IMR-90 (cell line): ENCODE measurements at regions not wholly inside any gene's neighbourhood (a gene's known extent, or its start where the extent isn't known, plus 50 kb on each side); places are given as distances from the start of the nearest gene placed in this dataset.
"Not testable (repeated sequence)": the region's sequence is repeated elsewhere in the genome, so short reads cannot be mapped to it uniquely, and the experiment has no call there.

Source experiments
- ATAC-seq: fragments of 200-7000 bp; cut with Tn5 transposase; 2 replicates; pipeline ENCODE4 v1.9.1; 2020; ENCODE audit warnings: low read depth, mild to moderate bottlenecking, moderate library complexity
- BruUV-seq: library from RNA; stranded (reverse); fragments of 400-500 nt; replicated peaks from 2 replicates; lab custom pipeline; 2021; lab: Mats Ljungman, UMichigan
- CTCF ChIA-PET: fragments of 300-600 bp; formaldehyde crosslinking; extraction: SDS; loops from one replicate; lab custom pipeline; 2021; ENCODE audit warnings: antibody characterized with exemption; lab: Yijun Ruan, JAX
- POLR2A ChIA-PET: fragments of 300-600 bp; sonication (Branson Sonifier 250); formaldehyde crosslinking; loops from one replicate; lab custom pipeline; 2022; ENCODE audit warnings: antibody characterized with exemption; ENCODE audit not compliant: unreplicated experiment; lab: Charles Lee
- DNase-seq: peaks from one replicate; pipeline ENCODE4 v3.0.0; 2013
- H2AFZ ChIP-seq: replicated peaks from 2 replicates; pipeline ENCODE3; 2013; ENCODE audit warnings: low read length, mild to moderate bottlenecking; ENCODE audit not compliant: poor library complexity
- H2AK5ac ChIP-seq: 2 replicates; pipeline ENCODE4 v1.6.1; 2013; ENCODE audit warnings: low read depth, low read length, inconsistent platforms
- H2AK9ac ChIP-seq: replicated peaks from 2 replicates; pipeline ENCODE3; 2013; ENCODE audit warnings: mild to moderate bottlenecking, low read depth, low read length, moderate library complexity; ENCODE audit not compliant: poor library complexity
- H2BK120ac ChIP-seq: 2 replicates; pipeline ENCODE4 v1.6.1; 2013; ENCODE audit warnings: low read depth, low read length, inconsistent platforms
- H2BK15ac ChIP-seq: 3 replicates; pipeline ENCODE4 v1.6.1; 2013; ENCODE audit warnings: low read depth, low read length, inconsistent platforms
- H2BK20ac ChIP-seq: 2 replicates; pipeline ENCODE4 v1.6.1; 2013; ENCODE audit warnings: low read depth, mild to moderate bottlenecking, inconsistent platforms, low read length, moderate library complexity
- H2BK5ac ChIP-seq: 2 replicates; pipeline ENCODE4 v1.6.1; 2013; ENCODE audit warnings: mild to moderate bottlenecking, low read depth, low read length, inconsistent platforms; ENCODE audit not compliant: poor library complexity, severe bottlenecking
- H3K14ac ChIP-seq: replicated peaks from 2 replicates; pipeline ENCODE4 v1.6.1; 2013; ENCODE audit warnings: low read depth, low read length, inconsistent platforms
- H3K18ac ChIP-seq: 2 replicates; pipeline ENCODE4 v1.6.1; 2013; ENCODE audit warnings: low read depth, low read length, control low read depth
- H3K23ac ChIP-seq: 2 replicates; pipeline ENCODE4 v1.6.1; 2013; ENCODE audit warnings: low read depth, low read length, inconsistent platforms
- H3K27ac ChIP-seq: 2 replicates; pipeline ENCODE4 v1.5.1; 2013; ENCODE audit warnings: mild to moderate bottlenecking, control low read depth, low read length; ENCODE audit not compliant: insufficient read depth
- H3K27me3 ChIP-seq: 2 replicates; pipeline ENCODE4 v1.6.1; 2013; ENCODE audit warnings: low read length; ENCODE audit not compliant: control insufficient read depth, insufficient read depth
- H3K36me3 ChIP-seq: 2 replicates; pipeline ENCODE4 v1.6.1; 2013; ENCODE audit warnings: low read length, mixed read lengths; ENCODE audit not compliant: control insufficient read depth, insufficient read depth
- H3K4ac ChIP-seq: 2 replicates; pipeline ENCODE4 v1.6.1; 2013; ENCODE audit warnings: low read depth, low read length, inconsistent platforms
- H3K4me1 ChIP-seq: 2 replicates; pipeline ENCODE4 v1.6.1; 2013; ENCODE audit warnings: low read length, mixed read lengths; ENCODE audit not compliant: control insufficient read depth, insufficient read depth
- H3K4me2 ChIP-seq: 2 replicates; pipeline ENCODE4 v1.6.1; 2013; ENCODE audit warnings: low read depth, mild to moderate bottlenecking, control low read depth, low read length, moderate library complexity
- H3K4me3 ChIP-seq: 2 replicates; pipeline ENCODE4 v1.5.1; 2013; ENCODE audit warnings: low read depth, mild to moderate bottlenecking, control low read depth, low read length, moderate library complexity; ENCODE audit not compliant: insufficient read depth
- H3K56ac ChIP-seq: 2 replicates; pipeline ENCODE4 v1.6.1; 2013; ENCODE audit warnings: low read length, inconsistent platforms; ENCODE audit not compliant: insufficient read depth; ENCODE audit errors: extremely low read depth
- H3K79me1 ChIP-seq, 2 experiments: 2 replicates each; pipeline ENCODE4 v1.6.1; 2013; ENCODE audit warnings: low read length in 2 of 2, inconsistent platforms in 1 of 2, low read depth in 1 of 2
- H3K9ac ChIP-seq: 2 replicates; pipeline ENCODE4 v1.6.1; 2013; ENCODE audit warnings: low read depth, low read length, control low read depth
- H3K9me1 ChIP-seq: 2 replicates; pipeline ENCODE4 v1.6.1; 2013; ENCODE audit warnings: low read length, inconsistent platforms; ENCODE audit not compliant: insufficient read depth
- H3K9me3 ChIP-seq: 2 replicates; pipeline ENCODE4 v1.6.1; 2013; ENCODE audit warnings: low read length; ENCODE audit not compliant: control insufficient read depth, insufficient read depth
- H4K20me1 ChIP-seq: 2 replicates; pipeline ENCODE4 v1.6.1; 2013; ENCODE audit warnings: low read length, inconsistent platforms; ENCODE audit not compliant: insufficient read depth
- H4K5ac ChIP-seq: 2 replicates; pipeline ENCODE4 v1.6.1; 2013; ENCODE audit warnings: mild to moderate bottlenecking, low read depth, low read length, control low read depth
- H4K8ac ChIP-seq, 2 experiments: 2 replicates each; pipeline ENCODE4 v1.6.1; 2013; ENCODE audit warnings: low read depth in 2 of 2, low read length in 2 of 2, control low read depth in 1 of 2, inconsistent platforms in 1 of 2
- H4K91ac ChIP-seq: 2 replicates; pipeline ENCODE4 v1.6.1; 2013; ENCODE audit warnings: low read depth, low read length, inconsistent platforms; ENCODE audit not compliant: insufficient read depth
- WGBS, 2 experiments: methylation state at CpG; one replicate each; pipeline versions ENCODE4 v1.1.5 to v1.1.7; 2013; ENCODE audit warnings: missing lambda C conversion rate in 2 of 2; ENCODE audit not compliant: insufficient read length in 1 of 2; ENCODE audit errors: extremely low coverage in 2 of 2; 5-methylcytosine and 5-hydroxymethylcytosine counted together
- dilution Hi-C: fragments of 300-500 bp; cut with HindIII; formaldehyde crosslinking; loops from one replicate; pipeline ENCODE4 v1.14.3; 2018; ENCODE audit warnings: low sequenced_read_pairs; ENCODE audit not compliant: unreplicated experiment
- in situ Hi-C: fragments of 300-500 bp; cut with MboI; formaldehyde crosslinking; loops from 3 replicates; pipeline ENCODE4 v1.14.3; 2019; ENCODE audit warnings: low sequenced_read_pairs, inconsistent platforms, mixed read lengths
- intact Hi-C: fragments of 100-400 bp; cut with micrococcal nuclease; formaldehyde crosslinking; loops from 2 replicates; pipeline ENCODE4 v1.10.0; 2022

DNA sequence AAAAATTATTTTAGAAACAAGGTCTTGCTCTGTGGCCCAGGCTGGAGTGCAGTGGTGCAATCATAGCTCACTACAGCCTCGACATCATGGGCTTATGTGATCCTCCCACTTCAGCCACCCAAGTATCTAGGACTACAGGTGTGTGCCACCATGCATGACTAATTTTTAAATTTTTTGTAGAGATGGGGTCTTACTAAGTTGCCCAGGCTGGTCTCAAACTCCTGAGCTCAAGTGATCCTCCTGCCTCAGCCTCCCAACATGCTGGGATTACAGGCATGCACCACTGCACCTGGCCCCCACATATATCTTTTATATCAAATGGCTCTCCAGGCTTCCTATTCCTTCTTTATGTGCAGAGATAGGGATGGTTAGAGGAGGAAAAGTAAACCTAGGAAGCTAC, 91.2 kb upstream of the SVIL start:
- dilution Hi-C loops, result not testable (repeated sequence)

More for the DNA sequence above, 91.2 kb upstream of the SVIL start:
- H3K27me3 ChIP-seq, H3K9ac ChIP-seq, H2AK5ac ChIP-seq, H4K91ac ChIP-seq, in situ Hi-C loops, H3K23ac ChIP-seq, H3K4me3 ChIP-seq, H4K5ac ChIP-seq, H4K8ac ChIP-seq, H2AFZ ChIP-seq, H3K4me2 ChIP-seq, H3K18ac ChIP-seq, H2BK20ac ChIP-seq, H3K4ac ChIP-seq, H3K36me3 ChIP-seq, intact Hi-C loops, CTCF ChIA-PET, H2BK120ac ChIP-seq, H3K4me1 ChIP-seq, H2AK9ac ChIP-seq, H3K56ac ChIP-seq, H3K27ac ChIP-seq, BruUV-seq, H2BK15ac ChIP-seq, ATAC-seq, H2BK5ac ChIP-seq, H3K9me3 ChIP-seq, H3K14ac ChIP-seq, DNase-seq: not testable (repeated sequence)
- Histone ChIP-seq H4K20me1 (peaks cover 69% of the 10 kb centered on the region), H3K79me1 (peaks cover 56 to 81% of the 10 kb centered on the region in 2 experiments), H3K9me1 (peaks cover 18% of the 10 kb centered on the region)
- POLR2A ChIA-PET, result interaction anchor here (0.6 kb wide), 1 partner anchor 188 kb away, joined by 5 read pairs; no protein-coding TSS in a partner anchor
- WGBS, 2 experiments, result no CpG with 5 or more reads among the region's 1 CpG
